Small intestine (tissue), 7 donors: ENCODE measurements at regions not wholly inside any gene's neighbourhood (a gene's known extent, or its start where the extent isn't known, plus 50 kb on each side); places are given as distances from the start of the nearest gene placed in this dataset.

Experiments
- DNase-seq, 2 donors: peaks; one replicate each; pipeline versions ENCODE4 v3.0.0 to v3.0.0-alpha.2; 2013
- FAIRE-seq: peaks from 2 replicates; lab custom pipeline; 2012; peaks lifted over from hg19 to GRCh38; lab: Jason Lieb, UNC
- H3K27ac ChIP-seq, 3 donors: one replicate each; pipeline ENCODE4 v1.5.1; 2013; ENCODE audit warnings: low read length in 2 of 3, mild to moderate bottlenecking in 2 of 3, control low read depth in 1 of 3, inconsistent platforms in 1 of 3, low read depth in 1 of 3, moderate library complexity in 1 of 3
- H3K27me3 ChIP-seq, 3 donors: one replicate each; pipeline ENCODE4 v1.6.1; 2013; ENCODE audit warnings: low read length in 3 of 3, inconsistent platforms in 1 of 3; ENCODE audit not compliant: control insufficient read depth in 3 of 3, insufficient read depth in 3 of 3
- H3K36me3 ChIP-seq, 3 donors: one replicate each; pipeline ENCODE4 v1.6.1; 2013; ENCODE audit warnings: low read length in 3 of 3, inconsistent platforms in 1 of 3, low read depth in 1 of 3, mild to moderate bottlenecking in 1 of 3, moderate library complexity in 1 of 3; ENCODE audit not compliant: control insufficient read depth in 3 of 3, insufficient read depth in 2 of 3
- H3K4me1 ChIP-seq, 3 donors: one replicate each; pipeline ENCODE4 v1.6.1; 2013; ENCODE audit warnings: low read length in 2 of 3, inconsistent platforms in 1 of 3, low read depth in 1 of 3, mild to moderate bottlenecking in 1 of 3, moderate library complexity in 1 of 3; ENCODE audit not compliant: control insufficient read depth in 3 of 3, insufficient read depth in 2 of 3
- H3K4me3 ChIP-seq, 3 donors: one replicate each; pipeline ENCODE4 v1.5.1; 2013; ENCODE audit warnings: low read length in 3 of 3, control low read depth in 1 of 3, inconsistent platforms in 1 of 3, low read depth in 1 of 3, mild to moderate bottlenecking in 1 of 3, moderate library complexity in 1 of 3
- H3K9me3 ChIP-seq, 2 donors: one replicate each; pipeline ENCODE4 v1.6.1; 2013; ENCODE audit warnings: low read depth in 1 of 2, low read length in 1 of 2; ENCODE audit not compliant: control insufficient read depth in 2 of 2, insufficient read depth in 1 of 2
- WGBS, 3 donors: extraction: QIAGEN DNeasy Blood & Tissue Kit; methylation state at CpG; one replicate each; pipeline ENCODE4 v1.1.7; 2013; 5-methylcytosine and 5-hydroxymethylcytosine counted together
- donor health status: healthy with polysubstance abuse.
- donor health status: control.
- donor health status: control.
- donor health status: Bipolar disorder and iron deficiency.
- donor health status: healthy.

DNA sequence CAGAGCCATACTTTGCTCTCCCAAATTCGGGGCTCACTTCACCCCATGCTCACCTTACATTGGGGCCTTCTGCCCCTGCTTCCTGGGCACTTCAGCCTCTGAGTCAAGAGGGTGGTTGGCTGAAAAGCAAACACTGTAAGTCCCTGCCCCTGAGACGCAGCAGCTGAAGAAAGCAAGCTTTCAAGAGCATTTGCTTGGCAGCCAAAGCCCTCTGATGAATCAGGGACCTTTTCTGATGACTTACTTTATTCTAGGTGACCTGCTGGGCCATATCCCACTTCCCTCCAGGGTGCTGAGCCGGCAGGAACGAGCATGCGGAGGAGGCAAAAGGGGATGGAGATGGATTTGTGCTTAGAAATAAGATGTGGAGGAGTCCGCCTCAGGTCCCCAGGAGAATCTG is 147.0 kb upstream of the TNRC6C start:
- FAIRE-seq = no peak

GRCh38 chr17:77814091-77814772 is 144.3 kb upstream of the TNRC6C start:
- WGBS, 3 donors = 85 to 87% (median 85%) methylated on average over 9 of the region's 9 CpGs
- FAIRE-seq (no peak), DNase-seq (no peak)

More for the DNA sequence above, 147.0 kb upstream of the TNRC6C start:
- H3K4me3 ChIP-seq = no peak overlapping the region
- no peak for DNase-seq
- no peaks in the 10 kb centered on the region for H3K4me1 ChIP-seq
- WGBS, 3 donors = 57 to 66% (median 65%) methylated on average over 6 of the region's 6 CpGs
- no peaks in the 10 kb centered on the region for H3K9me3 ChIP-seq
- peaks cover 0 to 2% (median 0%) of the 10 kb centered on the region in 3 donors for H3K27me3 ChIP-seq
- no peak overlapping the region for H3K27ac ChIP-seq
- H3K36me3 ChIP-seq = no peaks in the 10 kb centered on the region

DNA sequence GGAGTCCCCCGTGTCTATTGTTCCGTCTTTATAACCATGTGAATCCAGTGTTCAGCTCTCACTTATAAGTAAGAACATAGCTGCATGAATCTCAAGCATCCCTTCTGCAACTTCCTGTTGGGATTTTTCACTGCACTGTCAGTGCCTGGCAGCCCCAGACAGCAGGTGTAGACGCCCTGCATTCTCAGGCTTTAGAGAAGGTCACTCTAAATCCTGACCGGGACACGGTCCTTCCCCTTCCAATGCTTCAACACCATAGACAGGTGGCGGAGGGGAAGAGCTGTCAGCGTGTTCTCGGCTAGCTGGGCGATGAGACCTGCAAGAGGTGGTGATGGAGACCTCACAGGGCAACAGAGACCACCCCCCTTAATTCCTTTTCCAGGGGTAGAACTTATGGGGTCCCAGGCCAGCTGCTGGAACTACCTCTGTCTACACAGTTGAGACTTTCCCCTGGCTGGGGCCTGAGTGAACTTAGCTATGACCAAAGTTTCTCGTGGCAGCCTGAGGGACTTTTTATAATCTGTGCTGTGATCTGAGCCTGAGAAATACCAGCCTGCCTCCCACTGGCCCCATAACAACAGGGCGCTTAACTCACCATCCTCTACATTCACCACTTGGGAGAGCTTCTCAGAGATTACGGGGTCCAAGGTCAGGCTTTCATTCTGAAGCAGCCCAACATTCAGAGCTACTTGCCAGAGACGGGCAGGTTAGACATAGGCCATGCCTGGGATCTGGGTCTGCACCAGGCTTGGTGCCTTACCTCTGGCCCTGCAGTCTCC is 143.2 kb upstream of the TNRC6C start:
- H3K4me3 ChIP-seq = no peak overlapping the region
- no peak overlapping the region for H3K27ac ChIP-seq
- DNase-seq (no peak), FAIRE-seq (no peak)
- H3K27me3 ChIP-seq = peaks cover 0 to 2% (median 0%) of the 10 kb centered on the region in 3 donors
- H3K4me1 ChIP-seq = no peaks in the 10 kb centered on the region
- WGBS, 3 donors = 67 to 80% (median 71%) methylated on average over 13 of the region's 13 CpGs
- H3K9me3 ChIP-seq = peaks cover 0 to 7% of the 10 kb centered on the region in 2 donors
- H3K36me3 ChIP-seq = no peaks in the 10 kb centered on the region

More at GRCh38 chr17:77814091-77814772, 144.3 kb upstream of the TNRC6C start:
- H3K36me3 ChIP-seq = no peaks in the 10 kb centered on the region
- H3K9me3 ChIP-seq = peaks cover 0 to 7% of the 10 kb centered on the region in 2 donors
- no peak overlapping the region for H3K4me3 ChIP-seq
- peaks cover 0 to 2% (median 0%) of the 10 kb centered on the region in 3 donors for H3K27me3 ChIP-seq
- H3K4me1 ChIP-seq = no peaks in the 10 kb centered on the region
- no peak overlapping the region for H3K27ac ChIP-seq

DNA sequence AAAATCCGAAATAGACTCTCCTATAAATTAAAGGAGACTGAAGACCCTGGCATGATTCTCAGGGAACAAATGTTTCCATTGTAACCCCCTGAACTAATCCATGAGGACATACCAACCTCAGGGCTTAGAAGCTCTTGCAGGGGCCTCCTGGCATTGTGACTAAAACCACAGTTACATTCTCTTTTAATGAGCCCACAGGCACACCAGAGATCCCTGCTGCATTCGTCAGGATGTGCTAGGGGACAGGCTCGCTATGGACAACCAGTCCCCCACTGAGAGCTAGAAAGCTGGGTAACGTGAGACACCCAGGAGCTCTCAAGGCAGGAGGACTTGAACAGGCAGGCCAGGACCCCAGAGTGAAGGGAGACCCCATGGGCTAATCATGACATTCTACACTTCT is 140.6 kb upstream of the TNRC6C start:
- no peak for FAIRE-seq
- WGBS, 3 donors = 86 to 95% (median 87%) methylated on average over 4 of the region's 4 CpGs
- no peak overlapping the region for H3K27ac ChIP-seq

GRCh38 chr17:77819497-77819896 is 139.0 kb upstream of the TNRC6C start:
- 56 to 66% (median 65%) methylated on average over 3 of the region's 3 CpGs for WGBS, 3 donors
- DNase-seq = no peak
- no peaks in the 10 kb centered on the region for H3K36me3 ChIP-seq

More for the DNA sequence above, 140.6 kb upstream of the TNRC6C start:
- H3K4me3 ChIP-seq = no peak overlapping the region
- H3K9me3 ChIP-seq = peaks cover 0 to 7% of the 10 kb centered on the region in 2 donors
- peaks cover 0 to 3% (median 0%) of the 10 kb centered on the region in 3 donors for H3K27me3 ChIP-seq
- no peaks in the 10 kb centered on the region for H3K36me3 ChIP-seq
- H3K4me1 ChIP-seq = peaks cover 0 to 3% (median 0%) of the 10 kb centered on the region in 3 donors
- DNase-seq = no peak

DNA sequence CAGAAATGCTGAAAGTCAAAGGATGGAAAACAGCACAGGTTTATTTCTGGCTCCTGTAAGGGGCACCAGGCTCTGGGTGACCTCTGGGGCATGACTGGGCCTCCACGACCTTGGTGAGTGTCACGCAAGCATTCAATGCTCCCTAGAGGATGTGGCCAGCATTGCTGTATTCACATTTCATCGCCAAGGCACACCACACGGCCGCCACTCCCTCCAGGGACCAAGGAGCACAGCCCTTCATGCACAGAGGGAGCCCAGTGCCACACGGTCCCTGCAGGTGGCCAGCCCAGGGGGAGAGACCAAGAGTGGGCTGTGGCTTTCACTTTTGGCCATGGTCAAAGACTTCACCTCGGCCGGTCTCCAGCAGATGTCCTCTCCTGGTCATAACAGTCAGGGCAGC is 137.4 kb upstream of the TNRC6C start:
- Histone ChIP-seq H3K9me3 (peaks cover 0 to 7% of the 10 kb centered on the region in 2 donors), H3K27ac (no peak overlapping the region), H3K4me3 (no peak overlapping the region), H3K36me3 (no peaks in the 10 kb centered on the region), H3K27me3 (peaks cover 0 to 3% (median 2%) of the 10 kb centered on the region in 3 donors), H3K4me1 (peaks cover 0 to 3% (median 0%) of the 10 kb centered on the region in 3 donors)
- FAIRE-seq = no peak
- peak in 1 of 2 donors; percentile 16 for DNase-seq
- WGBS, 3 donors = 48 to 61% (median 59%) methylated on average over 8 of the region's 8 CpGs

More at GRCh38 chr17:77819497-77819896, 139.0 kb upstream of the TNRC6C start:
- Histone ChIP-seq H3K4me1 (peaks cover 0 to 3% (median 0%) of the 10 kb centered on the region in 3 donors), H3K4me3 (no peak overlapping the region), H3K9me3 (peaks cover 0 to 7% of the 10 kb centered on the region in 2 donors), H3K27me3 (peaks cover 0 to 3% (median 2%) of the 10 kb centered on the region in 3 donors), H3K27ac (no peak overlapping the region)
- FAIRE-seq = no peak

- WGBS, 3 donors = 41 to 60% (median 47%) methylated on average over 21 to 22 of the region's 22 CpGs
- H3K4me3 ChIP-seq = no peak overlapping the region
- DNase-seq = peak in 1 of 2 donors; percentile 71
- no peak for FAIRE-seq
- no peak overlapping the region for H3K27ac ChIP-seq
- peaks cover 0 to 7% of the 10 kb centered on the region in 2 donors for H3K9me3 ChIP-seq
- H3K27me3 ChIP-seq = peaks cover 0 to 3% (median 2%) of the 10 kb centered on the region in 3 donors
- no peaks in the 10 kb centered on the region for H3K36me3 ChIP-seq
- peaks cover 0 to 3% (median 0%) of the 10 kb centered on the region in 3 donors for H3K4me1 ChIP-seq
These were observed 136.0 kb upstream of the TNRC6C start for GRCh38 chr17:77822302-77823030.
